Breast epithelium (tissue), 4 donors: ENCODE measurements at regions not wholly inside any gene's neighbourhood (a gene's known extent, or its start where the extent isn't known, plus 50 kb on each side); places are given as distances from the start of the nearest gene placed in this dataset.

Experiments
- DNase-seq, 2 donors: peaks; one replicate each; pipeline ENCODE4 v3.0.0-alpha.2; 2019; ENCODE audit warnings: low spot score in 2 of 2
- H3K27ac ChIP-seq, 2 donors: fragments of 200-600 bp; sonication (generic) in 1 of 2; one replicate each; pipeline ENCODE4 v1.5.1; 2016 to 2019; ENCODE audit warnings: mild to moderate bottlenecking in 1 of 2
- H3K27me3 ChIP-seq, 2 donors: fragments of 200-600 bp; sonication (generic) in 1 of 2; one replicate each; pipeline versions ENCODE4 v1.5.1 to v1.6.0; 2017 to 2019; ENCODE audit warnings: control low read depth in 1 of 2, mild to moderate bottlenecking in 1 of 2
- H3K36me3 ChIP-seq: fragments of 200-600 bp; one replicate; pipeline ENCODE4 v1.5.1; 2019
- H3K4me1 ChIP-seq, 2 donors: fragments of 200-600 bp; sonication (generic); one replicate each; pipeline ENCODE4 v1.5.1; 2016 to 2019; ENCODE audit warnings: control low read depth in 1 of 2
- H3K4me3 ChIP-seq, 3 donors: fragments of 200-600 bp; sonication (generic); 1 replicate in 2 of 3; 2 replicates in 1 of 3; pipeline ENCODE4 v1.5.1; 2016 to 2019; ENCODE audit warnings: mild to moderate bottlenecking in 3 of 3, moderate library complexity in 2 of 3
- H3K9me3 ChIP-seq, 2 donors: fragments of 200-600 bp; sonication (generic) in 1 of 2; one replicate each; pipeline ENCODE4 v1.5.1; 2016 to 2019; ENCODE audit warnings: control low read depth in 1 of 2
- POLR2A ChIP-seq: fragments of 450-650 bp; IDR thresholded peaks from one replicate; pipeline ENCODE4 v1.6.1; 2016; ENCODE audit warnings: antibody characterized with exemption, mild to moderate bottlenecking, moderate library complexity
- POLR2AphosphoS5 ChIP-seq, 3 donors: sonication (generic); formaldehyde crosslinking; IDR thresholded peaks; one replicate each; pipeline ENCODE4 v1.6.1; 2017; ENCODE audit warnings: antibody characterized with exemption in 3 of 3
- intact Hi-C: fragments of 100-400 bp; cut with DNase I; formaldehyde crosslinking; loops from one replicate; pipeline ENCODE4 v1.15.1; 2023; ENCODE audit warnings: low total_unique reads
- TF ChIP-seq, protein P1 (sequence below), 3 donors: fragments of 450-650 bp; IDR thresholded peaks; one replicate each; pipeline ENCODE4 v1.5.1; 2016 to 2017; ENCODE audit warnings: antibody characterized with exemption in 3 of 3, mild to moderate bottlenecking in 3 of 3, moderate library complexity in 3 of 3

DNA sequence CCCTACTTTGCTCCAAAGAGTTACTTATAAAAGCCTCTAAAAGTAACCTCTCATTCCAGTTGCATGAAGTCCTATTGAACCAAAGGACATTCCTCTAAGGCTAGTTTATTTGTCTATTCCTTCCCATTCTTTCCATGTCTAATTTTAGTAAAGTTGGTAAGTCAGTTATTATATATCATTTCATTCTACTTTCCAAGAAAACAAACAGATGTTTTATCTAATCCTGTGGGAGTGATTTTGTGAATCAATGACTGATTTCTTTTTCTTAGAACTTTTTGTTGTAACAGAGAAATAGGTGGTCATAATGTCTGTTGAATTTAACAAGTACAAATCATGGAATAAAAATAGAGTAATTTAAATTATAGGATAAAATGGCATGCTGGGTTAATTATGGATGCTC is 286.3 kb downstream of the FSIP2 start:
- DNase-seq = no peak
- H3K27ac ChIP-seq = no peak overlapping the region
- H3K9me3 ChIP-seq = peaks cover 0 to 7% of the 10 kb centered on the region in 2 donors
- intact Hi-C loops = no loop called here
- no peak overlapping the region for H3K4me3 ChIP-seq
- TF ChIP-seq, protein P1, sequence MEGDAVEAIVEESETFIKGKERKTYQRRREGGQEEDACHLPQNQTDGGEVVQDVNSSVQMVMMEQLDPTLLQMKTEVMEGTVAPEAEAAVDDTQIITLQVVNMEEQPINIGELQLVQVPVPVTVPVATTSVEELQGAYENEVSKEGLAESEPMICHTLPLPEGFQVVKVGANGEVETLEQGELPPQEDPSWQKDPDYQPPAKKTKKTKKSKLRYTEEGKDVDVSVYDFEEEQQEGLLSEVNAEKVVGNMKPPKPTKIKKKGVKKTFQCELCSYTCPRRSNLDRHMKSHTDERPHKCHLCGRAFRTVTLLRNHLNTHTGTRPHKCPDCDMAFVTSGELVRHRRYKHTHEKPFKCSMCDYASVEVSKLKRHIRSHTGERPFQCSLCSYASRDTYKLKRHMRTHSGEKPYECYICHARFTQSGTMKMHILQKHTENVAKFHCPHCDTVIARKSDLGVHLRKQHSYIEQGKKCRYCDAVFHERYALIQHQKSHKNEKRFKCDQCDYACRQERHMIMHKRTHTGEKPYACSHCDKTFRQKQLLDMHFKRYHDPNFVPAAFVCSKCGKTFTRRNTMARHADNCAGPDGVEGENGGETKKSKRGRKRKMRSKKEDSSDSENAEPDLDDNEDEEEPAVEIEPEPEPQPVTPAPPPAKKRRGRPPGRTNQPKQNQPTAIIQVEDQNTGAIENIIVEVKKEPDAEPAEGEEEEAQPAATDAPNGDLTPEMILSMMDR (IDR thresholded peaks at IDR 0.05) = no peak
- TF ChIP-seq POLR2A (no peak), POLR2AphosphoS5 (IDR thresholded peaks at IDR 0.05) (no peak)
- no peaks in the 10 kb centered on the region for H3K36me3 ChIP-seq
- H3K4me1 ChIP-seq = no peaks in the 10 kb centered on the region
- no peaks in the 10 kb centered on the region for H3K27me3 ChIP-seq

GRCh38 chr2:186027922-186028321 is 289.3 kb downstream of the FSIP2 start:
- H3K4me1 ChIP-seq = no peaks in the 10 kb centered on the region
- H3K4me3 ChIP-seq = no peak overlapping the region
- TF ChIP-seq, protein P1 (IDR thresholded peaks at IDR 0.05) = no peak
- no peak for TF ChIP-seq POLR2A
- no peak overlapping the region for H3K27ac ChIP-seq
- H3K9me3 ChIP-seq = no peaks in the 10 kb centered on the region
- no peaks in the 10 kb centered on the region for H3K36me3 ChIP-seq
- no peaks in the 10 kb centered on the region for H3K27me3 ChIP-seq
- intact Hi-C loops = no loop called here
- DNase-seq = no peak

GRCh38 chr2:186031229-186031628 is 292.6 kb downstream of the FSIP2 start:
- Histone ChIP-seq H3K27ac (no peak overlapping the region), H3K4me3 (no peak overlapping the region), H3K36me3 (no peaks in the 10 kb centered on the region), H3K9me3 (no peaks in the 10 kb centered on the region), H3K27me3 (no peaks in the 10 kb centered on the region), H3K4me1 (no peaks in the 10 kb centered on the region)
- intact Hi-C loops = no loop called here
- TF ChIP-seq POLR2AphosphoS5 (IDR thresholded peaks at IDR 0.05) (no peak), POLR2A (no peak)
- TF ChIP-seq, protein P1 (IDR thresholded peaks at IDR 0.05) = no peak
- DNase-seq = no peak

GRCh38 chr2:186032102-186032738 is 293.6 kb downstream of the FSIP2 start:
- no peaks in the 10 kb centered on the region for H3K4me1 ChIP-seq
- no peaks in the 10 kb centered on the region for H3K27me3 ChIP-seq
- no peaks in the 10 kb centered on the region for H3K9me3 ChIP-seq
- no peak for TF ChIP-seq POLR2AphosphoS5 (IDR thresholded peaks at IDR 0.05)
- no peak for TF ChIP-seq POLR2A
- TF ChIP-seq, protein P1 (IDR thresholded peaks at IDR 0.05) = no peak
- intact Hi-C loops = no loop called here
- H3K27ac ChIP-seq = no peak overlapping the region
- no peaks in the 10 kb centered on the region for H3K36me3 ChIP-seq
- H3K4me3 ChIP-seq = no peak overlapping the region
- no peak for DNase-seq

DNA sequence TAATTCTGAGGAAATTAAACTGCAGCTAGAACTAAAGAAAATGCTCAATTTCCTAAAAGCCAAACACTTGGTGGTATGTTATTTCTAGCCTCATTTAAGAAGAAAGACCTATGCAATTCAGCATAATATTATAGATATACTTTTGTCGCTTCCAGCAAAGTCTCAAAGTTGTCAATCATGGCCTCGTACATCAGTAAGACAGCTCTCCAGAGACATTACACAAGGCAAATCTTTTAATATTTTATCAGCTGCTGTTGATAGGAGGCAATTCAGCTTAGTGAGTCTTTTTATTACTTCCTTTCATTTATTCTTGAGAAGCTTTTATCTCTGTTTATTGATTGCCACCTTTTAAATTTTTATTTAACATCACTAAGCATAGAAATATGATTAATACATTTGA is 294.3 kb downstream of the FSIP2 start:
- TF ChIP-seq POLR2A (no peak), POLR2AphosphoS5 (IDR thresholded peaks at IDR 0.05) (no peak)
- TF ChIP-seq, protein P1 (IDR thresholded peaks at IDR 0.05) = no peak
- H3K27ac ChIP-seq = no peak overlapping the region
- no peaks in the 10 kb centered on the region for H3K36me3 ChIP-seq
- H3K4me3 ChIP-seq = no peak overlapping the region
- no peaks in the 10 kb centered on the region for H3K4me1 ChIP-seq
- intact Hi-C loops = no loop called here
- H3K9me3 ChIP-seq = no peaks in the 10 kb centered on the region
- DNase-seq = no peak
- H3K27me3 ChIP-seq = no peaks in the 10 kb centered on the region
